IPS-18a (cell line): ENCODE measurements at regions not wholly inside any gene's neighbourhood (a gene's known extent, or its start where the extent isn't known, plus 50 kb on each side); places are given as distances from the start of the nearest gene placed in this dataset.

ENCODE experiments used
- H3K27ac ChIP-seq: one replicate; pipeline ENCODE4 v1.5.1; 2013; ENCODE audit warnings: low read length
- H3K27me3 ChIP-seq: one replicate; pipeline ENCODE4 v1.6.1; 2013; ENCODE audit warnings: mild to moderate bottlenecking, low read length; ENCODE audit not compliant: control insufficient read depth, insufficient read depth
- H3K36me3 ChIP-seq: one replicate; pipeline ENCODE4 v1.6.1; 2013; ENCODE audit warnings: low read depth, low read length; ENCODE audit not compliant: control insufficient read depth
- H3K4me1 ChIP-seq: one replicate; pipeline ENCODE4 v1.6.1; 2013; ENCODE audit warnings: low read depth, low read length; ENCODE audit not compliant: control insufficient read depth
- H3K4me3 ChIP-seq: one replicate; pipeline ENCODE4 v1.5.1; 2013; ENCODE audit warnings: low read length
- H3K9ac ChIP-seq: one replicate; pipeline ENCODE4 v1.6.1; 2013; ENCODE audit warnings: mild to moderate bottlenecking, low read length, moderate library complexity
- H3K9me3 ChIP-seq: one replicate; pipeline ENCODE4 v1.6.1; 2013; ENCODE audit warnings: low read depth, low read length; ENCODE audit not compliant: control insufficient read depth

GRCh38 chr2:116918574-116918973, 895.9 kb upstream of the DDX18 start:
- Histone ChIP-seq H3K4me1 (no peaks in the 10 kb centered on the region), H3K4me3 (no peak overlapping the region), H3K9me3 (no peaks in the 10 kb centered on the region), H3K27me3 (no peaks in the 10 kb centered on the region), H3K9ac (no peak overlapping the region), H3K27ac (no peak overlapping the region), H3K36me3 (no peaks in the 10 kb centered on the region)

- Histone ChIP-seq H3K27ac (no peak overlapping the region), H3K36me3 (no peaks in the 10 kb centered on the region), H3K4me1 (no peaks in the 10 kb centered on the region), H3K9me3 (no peaks in the 10 kb centered on the region), H3K9ac (no peak overlapping the region), H3K27me3 (no peaks in the 10 kb centered on the region), H3K4me3 (no peak overlapping the region)
Measured at GRCh38 chr2:116922414-116922813, 892.1 kb upstream of the DDX18 start.

GRCh38 chr2:116924509-116924908, 890.0 kb upstream of the DDX18 start:
- Histone ChIP-seq H3K4me3 (no peak overlapping the region), H3K4me1 (no peaks in the 10 kb centered on the region), H3K9me3 (no peaks in the 10 kb centered on the region), H3K27me3 (no peaks in the 10 kb centered on the region), H3K36me3 (no peaks in the 10 kb centered on the region), H3K9ac (no peak overlapping the region), H3K27ac (no peak overlapping the region)

- Histone ChIP-seq H3K9ac (no peak overlapping the region), H3K36me3 (no peaks in the 10 kb centered on the region)
Measured at GRCh38 chr2:116935097-116935814, 879.2 kb upstream of the DDX18 start.

GRCh38 chr2:116948258-116948657, 866.2 kb upstream of the DDX18 start:
- H3K9me3 ChIP-seq = no peaks in the 10 kb centered on the region
- no peaks in the 10 kb centered on the region for H3K36me3 ChIP-seq
- no peaks in the 10 kb centered on the region for H3K27me3 ChIP-seq
- no peak overlapping the region for H3K4me3 ChIP-seq
- no peak overlapping the region for H3K27ac ChIP-seq
- no peaks in the 10 kb centered on the region for H3K4me1 ChIP-seq
- H3K9ac ChIP-seq = no peak overlapping the region

More at GRCh38 chr2:116935097-116935814, 879.2 kb upstream of the DDX18 start:
- no peaks in the 10 kb centered on the region for H3K9me3 ChIP-seq
- no peaks in the 10 kb centered on the region for H3K4me1 ChIP-seq
- H3K4me3 ChIP-seq = no peak overlapping the region
- no peaks in the 10 kb centered on the region for H3K27me3 ChIP-seq
- no peak overlapping the region for H3K27ac ChIP-seq

- no peak overlapping the region for H3K27ac ChIP-seq
- H3K36me3 ChIP-seq = no peaks in the 10 kb centered on the region
- H3K4me3 ChIP-seq = no peak overlapping the region
- no peak overlapping the region for H3K9ac ChIP-seq
- H3K4me1 ChIP-seq = no peaks in the 10 kb centered on the region
- H3K27me3 ChIP-seq = no peaks in the 10 kb centered on the region
- H3K9me3 ChIP-seq = no peaks in the 10 kb centered on the region
Measured at GRCh38 chr2:116949249-116949648, 865.2 kb upstream of the DDX18 start.

GRCh38 chr2:116952254-116952653, 862.2 kb upstream of the DDX18 start:
- Histone ChIP-seq H3K4me1 (no peaks in the 10 kb centered on the region), H3K36me3 (no peaks in the 10 kb centered on the region), H3K9me3 (peaks cover 8% of the 10 kb centered on the region), H3K4me3 (no peak overlapping the region), H3K9ac (no peak overlapping the region), H3K27me3 (no peaks in the 10 kb centered on the region), H3K27ac (no peak overlapping the region)

GRCh38 chr2:116955646-116956045, 858.8 kb upstream of the DDX18 start:
- Histone ChIP-seq H3K36me3 (no peaks in the 10 kb centered on the region), H3K9me3 (peaks cover 8% of the 10 kb centered on the region), H3K27ac (no peak overlapping the region), H3K9ac (no peak overlapping the region), H3K4me1 (no peaks in the 10 kb centered on the region), H3K27me3 (no peaks in the 10 kb centered on the region), H3K4me3 (no peak overlapping the region)

GRCh38 chr2:116975608-116976007, 838.9 kb upstream of the DDX18 start:
- no peak overlapping the region for H3K27ac ChIP-seq
- H3K36me3 ChIP-seq = no peaks in the 10 kb centered on the region
- H3K4me1 ChIP-seq = peaks cover 4% of the 10 kb centered on the region
- H3K27me3 ChIP-seq = no peaks in the 10 kb centered on the region
- no peak overlapping the region for H3K4me3 ChIP-seq
- H3K9me3 ChIP-seq = no peaks in the 10 kb centered on the region
- no peak overlapping the region for H3K9ac ChIP-seq

- no peak overlapping the region for H3K9ac ChIP-seq
- H3K9me3 ChIP-seq = no peaks in the 10 kb centered on the region
- H3K4me1 ChIP-seq = peaks cover 4% of the 10 kb centered on the region
- no peak overlapping the region for H3K27ac ChIP-seq
- no peaks in the 10 kb centered on the region for H3K27me3 ChIP-seq
- H3K4me3 ChIP-seq = no peak overlapping the region
- H3K36me3 ChIP-seq = no peaks in the 10 kb centered on the region
Measured at GRCh38 chr2:116979916-116980764, 834.4 kb upstream of the DDX18 start.

GRCh38 chr2:116987447-116987846, 827.0 kb upstream of the DDX18 start:
- no peaks in the 10 kb centered on the region for H3K27me3 ChIP-seq
- H3K9ac ChIP-seq = no peak overlapping the region
- H3K36me3 ChIP-seq = no peaks in the 10 kb centered on the region
- H3K9me3 ChIP-seq = no peaks in the 10 kb centered on the region
- H3K27ac ChIP-seq = no peak overlapping the region
- no peaks in the 10 kb centered on the region for H3K4me1 ChIP-seq
- H3K4me3 ChIP-seq = no peak overlapping the region

GRCh38 chr2:116988303-116988702, 826.2 kb upstream of the DDX18 start:
- H3K27ac ChIP-seq = no peak overlapping the region
- no peaks in the 10 kb centered on the region for H3K9me3 ChIP-seq

More at GRCh38 chr2:116988303-116988702, 826.2 kb upstream of the DDX18 start:
- H3K27me3 ChIP-seq = no peaks in the 10 kb centered on the region
- H3K4me3 ChIP-seq = no peak overlapping the region
- H3K4me1 ChIP-seq = no peaks in the 10 kb centered on the region
- H3K36me3 ChIP-seq = no peaks in the 10 kb centered on the region
- no peak overlapping the region for H3K9ac ChIP-seq
